ENCODE measurements at regions not wholly inside any gene's neighbourhood (a gene's known extent, or its start where the extent isn't known, plus 50 kb on each side); places are given as distances from the start of the nearest gene placed in this dataset.

GRCh38 chr2:76050196-76050595 is 339.5 kb upstream of the GCFC2 start:
- TF ChIP-seq CTCF (IDR thresholded peaks at IDR 0.05; ENCODE audit: insufficient read depth, low read length, poor library complexity, severe bottlenecking) (no peak), EZH2phosphoT487 (conservative IDR thresholded peaks at IDR 0.05; ENCODE audit: low read length) (no peak)
